ENCODE measurements at regions not wholly inside any gene's neighbourhood (a gene's known extent, or its start where the extent isn't known, plus 50 kb on each side); places are given as distances from the start of the nearest gene placed in this dataset.

DNA sequence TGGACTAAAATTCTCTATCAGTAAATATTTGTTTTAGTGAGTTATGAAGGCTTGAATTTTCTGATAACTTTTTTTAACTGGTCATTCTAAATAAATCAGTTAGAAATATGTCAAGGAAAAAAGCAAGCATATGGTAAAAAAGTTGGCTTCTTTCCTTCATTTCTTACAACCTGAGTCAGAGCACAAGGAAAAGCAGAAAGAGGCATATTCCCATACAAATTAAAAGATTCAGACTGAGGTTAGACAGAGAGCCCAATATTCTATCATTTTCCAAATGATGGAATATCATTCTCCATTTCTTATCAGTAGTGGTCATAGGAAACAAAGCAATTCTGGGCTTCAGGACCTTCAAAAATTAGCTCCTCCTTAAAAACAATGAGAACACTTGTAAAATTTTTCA is 732.1 kb downstream of the MAT2B start:
- TF ChIP-seq POLR2AphosphoS5 (IDR thresholded peaks at IDR 0.05; ENCODE audit: borderline replicate concordance, low read depth, low read length): no peak
- no peak for TF ChIP-seq EZH2 (IDR thresholded peaks at IDR 0.05)
